ENCODE measurements at regions not wholly inside any gene's neighbourhood (a gene's known extent, or its start where the extent isn't known, plus 50 kb on each side); places are given as distances from the start of the nearest gene placed in this dataset.
"Not testable (repeated sequence)": the region's sequence is repeated elsewhere in the genome, so short reads cannot be mapped to it uniquely, and the experiment has no call there.

DNA sequence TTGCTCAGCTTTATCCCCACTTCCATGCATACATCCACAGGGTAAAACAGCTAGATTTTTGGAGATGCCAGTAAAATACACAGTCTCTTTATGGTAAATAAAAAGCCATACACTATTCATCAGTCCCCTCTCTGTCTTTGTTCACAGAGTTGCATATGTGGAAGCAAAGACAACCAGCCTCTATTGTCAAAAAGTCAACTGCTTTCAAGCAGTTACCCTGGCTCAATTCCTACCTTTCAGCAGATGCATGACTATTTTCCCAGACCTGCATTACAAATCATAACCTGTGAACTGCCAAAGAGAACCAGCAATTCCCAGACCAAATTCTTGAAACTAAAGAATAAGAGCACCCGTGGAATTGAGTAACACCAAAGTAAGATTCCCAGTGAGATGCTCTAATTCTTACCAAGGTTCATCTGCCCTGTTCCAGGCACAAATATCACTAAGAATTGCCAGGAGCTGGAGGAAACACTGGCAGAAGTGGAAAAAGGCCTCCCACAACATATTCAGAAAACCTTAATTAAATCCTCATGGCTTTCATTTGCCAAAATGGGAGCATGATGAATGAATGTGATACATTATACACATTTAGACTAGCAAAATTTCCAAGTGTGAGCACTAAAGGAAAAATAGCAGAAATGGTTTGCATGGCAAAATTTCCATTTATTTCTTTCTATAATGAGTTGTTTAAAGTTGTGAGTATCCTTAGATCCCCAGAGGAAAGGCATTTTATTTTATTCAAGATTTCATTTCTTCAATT, 391.2 kb upstream of the ADGRL3 start:
- no peak for DNase-seq

DNA sequence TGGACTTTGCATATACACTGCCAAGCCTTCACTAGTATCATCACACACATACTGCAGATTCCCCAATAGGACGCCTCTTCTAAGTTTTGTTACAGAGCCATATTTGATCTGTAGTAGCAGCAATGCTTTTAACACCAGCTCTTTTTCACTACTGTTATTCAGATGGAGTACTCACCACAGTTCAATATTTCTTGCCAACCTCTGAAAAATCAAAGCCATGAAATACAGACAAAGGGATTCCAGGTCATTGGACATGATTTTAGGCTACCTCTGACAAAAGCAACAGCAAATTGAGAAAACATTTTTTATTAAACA, 390.7 kb upstream of the ADGRL3 start:
- DNase-seq = no peak

DNA sequence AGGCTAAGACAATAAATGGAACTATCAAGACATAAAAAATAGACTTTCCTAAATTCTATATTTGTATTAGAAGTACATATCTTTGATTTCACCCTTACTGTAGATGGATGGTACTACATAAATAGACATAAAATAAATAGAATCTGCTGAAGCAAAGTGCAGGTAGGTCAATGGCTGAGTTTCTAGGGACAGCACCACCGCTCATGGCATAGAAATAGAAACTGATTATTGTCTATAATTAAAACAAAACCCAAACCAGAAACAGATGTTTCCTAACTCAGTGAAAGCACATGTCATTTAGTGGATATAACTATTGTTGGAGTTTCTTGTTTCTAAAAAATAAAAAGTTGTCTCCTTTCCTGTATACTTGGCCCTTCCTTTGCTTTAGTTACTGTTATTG, 387.3 kb upstream of the ADGRL3 start:
- DNase-seq = no peak

DNA sequence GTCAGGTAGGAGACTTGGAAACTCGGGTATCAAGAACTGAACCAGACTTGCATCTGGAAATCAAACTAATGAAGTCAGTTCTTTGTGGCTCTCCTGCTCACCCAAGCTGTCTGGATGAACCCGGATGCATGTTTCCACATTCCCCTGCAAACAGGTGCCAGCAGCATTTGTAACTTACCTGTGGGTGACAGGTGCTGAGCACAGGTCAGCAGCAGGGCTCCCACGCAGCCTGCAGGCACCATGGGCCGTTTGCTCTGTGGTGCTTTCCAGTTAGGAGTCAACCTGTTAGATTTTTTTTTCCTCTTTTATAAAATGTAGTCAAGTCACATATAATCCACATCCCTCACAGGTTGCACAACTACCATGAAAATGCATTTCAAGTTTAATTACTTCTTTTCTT, 385.6 kb upstream of the ADGRL3 start:
- DNase-seq = no peak

DNA sequence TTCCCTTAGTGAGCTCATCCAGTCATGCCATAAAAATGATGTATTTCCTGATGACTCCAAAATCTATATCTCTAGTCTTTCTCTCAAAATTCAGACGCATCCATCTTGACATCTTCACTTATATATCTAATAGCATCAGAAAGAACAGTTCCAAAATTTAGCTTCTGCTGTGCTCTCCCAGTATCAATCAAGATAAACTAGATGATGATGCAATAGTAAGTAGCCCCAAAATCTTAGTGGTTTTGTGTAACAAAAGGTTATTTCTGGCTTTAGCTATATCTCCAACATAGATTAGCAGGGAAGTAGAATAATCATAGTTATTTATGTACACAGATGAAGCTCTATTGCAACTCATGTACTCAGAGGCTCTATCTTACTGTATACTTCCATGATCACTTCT, 382.5 kb upstream of the ADGRL3 start:
- no peak for DNase-seq

DNA sequence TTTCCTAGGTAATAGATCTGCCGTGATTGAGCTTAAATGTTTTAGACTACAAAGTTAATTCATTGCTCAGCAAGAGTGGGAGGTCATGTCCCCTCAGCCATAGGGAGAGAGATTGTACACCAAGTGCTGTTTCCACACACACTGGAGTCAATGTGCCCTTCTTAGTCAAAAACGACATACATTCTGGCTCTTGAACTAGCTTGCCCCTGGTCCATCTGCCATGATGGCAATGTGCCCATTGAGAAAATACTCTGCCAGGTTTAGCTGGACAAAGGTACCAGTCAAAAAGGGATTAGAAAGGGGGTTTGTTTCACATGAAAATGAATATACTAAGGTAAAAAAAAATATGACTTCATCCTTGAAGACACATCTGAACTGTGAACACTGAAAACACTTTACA, 377.1 kb upstream of the ADGRL3 start:
- no peak for DNase-seq

DNA sequence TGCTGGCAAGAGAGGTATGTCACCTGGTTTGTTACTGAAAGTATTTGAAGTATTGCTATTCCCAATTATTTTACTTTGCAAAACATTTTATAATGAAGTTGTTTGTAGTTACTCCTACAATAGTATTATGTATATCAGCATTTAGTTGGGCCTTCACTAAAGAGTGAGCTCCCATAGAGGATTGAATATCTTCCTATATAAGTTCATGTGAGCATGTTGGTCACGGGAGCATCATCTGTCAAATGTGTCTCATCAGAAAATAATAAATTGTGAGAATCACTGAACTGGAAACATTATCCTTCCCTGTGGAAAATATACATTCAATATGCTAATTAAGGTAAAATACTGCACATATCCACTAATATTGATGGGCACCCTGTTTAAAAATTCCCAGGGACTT, 360.1 kb upstream of the ADGRL3 start:
- DNase-seq = no peak

DNA sequence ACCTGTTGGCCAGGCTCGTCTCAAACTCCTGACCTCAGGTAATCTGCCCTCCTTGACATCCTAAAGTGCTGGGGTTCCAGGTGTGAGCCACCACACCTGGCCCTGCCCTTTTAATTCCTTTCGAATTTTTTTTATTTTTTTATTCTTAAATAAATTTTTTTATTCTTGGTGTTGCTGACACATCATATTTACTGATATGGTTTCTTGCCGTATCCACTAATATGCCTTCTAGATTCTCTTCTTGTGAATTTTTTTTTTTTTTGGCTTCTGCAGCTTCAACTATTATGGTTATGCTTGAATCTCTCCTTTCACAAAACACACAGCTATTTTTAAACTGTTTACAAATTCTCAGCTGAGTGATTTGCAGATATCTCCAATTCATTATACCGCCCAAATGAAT, 353.4 kb upstream of the ADGRL3 start:
- DNase-seq = no peak

DNA sequence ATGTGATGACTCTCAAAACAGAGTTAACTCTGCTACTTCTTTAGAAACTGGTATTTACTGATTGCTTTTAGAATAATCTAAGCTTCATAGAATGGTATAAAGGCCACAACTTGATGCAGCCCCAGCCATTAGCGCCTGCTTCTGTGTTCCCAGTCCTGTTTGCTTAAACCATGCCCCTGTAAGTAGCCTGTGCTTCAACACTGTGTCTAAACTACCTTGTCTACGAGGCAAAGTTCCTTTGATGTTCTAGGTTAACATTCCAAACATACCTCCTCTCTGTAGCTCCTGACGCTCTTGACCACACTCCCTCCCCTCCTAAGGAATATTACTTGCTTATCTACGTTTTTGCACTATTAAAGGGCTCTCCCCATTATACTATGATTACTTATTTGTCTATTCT, 352.5 kb upstream of the ADGRL3 start:
- DNase-seq = no peak

DNA sequence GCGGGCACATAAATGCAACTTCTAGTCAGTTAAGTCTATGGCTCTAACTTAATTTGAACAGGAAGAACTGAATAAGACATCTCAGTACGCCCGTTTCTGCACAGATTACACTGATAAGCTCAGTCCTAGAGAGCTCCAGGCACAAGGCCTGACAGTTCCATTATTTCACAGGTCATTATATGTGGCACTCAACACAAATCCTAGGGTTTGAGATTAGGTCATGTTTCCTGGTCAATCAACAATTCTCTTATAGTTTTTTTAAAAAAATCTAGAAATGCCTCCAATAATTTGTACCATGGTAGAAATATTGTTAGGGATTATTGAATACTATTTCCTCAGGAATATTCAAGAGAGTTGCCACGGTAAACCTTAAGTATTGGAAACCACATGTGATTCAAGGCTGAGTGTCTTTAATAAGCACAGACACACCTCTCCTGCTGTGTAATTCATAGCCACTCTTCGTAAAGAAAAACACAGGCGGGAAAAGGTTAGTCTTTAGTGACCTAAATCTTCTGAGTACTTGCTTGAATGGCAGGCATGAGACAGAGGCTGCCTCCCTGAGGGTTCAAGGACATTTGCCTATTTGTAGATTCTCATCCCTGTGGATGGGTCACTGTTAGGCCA, 342.9 kb upstream of the ADGRL3 start:
- DNase-seq = no peak

DNA sequence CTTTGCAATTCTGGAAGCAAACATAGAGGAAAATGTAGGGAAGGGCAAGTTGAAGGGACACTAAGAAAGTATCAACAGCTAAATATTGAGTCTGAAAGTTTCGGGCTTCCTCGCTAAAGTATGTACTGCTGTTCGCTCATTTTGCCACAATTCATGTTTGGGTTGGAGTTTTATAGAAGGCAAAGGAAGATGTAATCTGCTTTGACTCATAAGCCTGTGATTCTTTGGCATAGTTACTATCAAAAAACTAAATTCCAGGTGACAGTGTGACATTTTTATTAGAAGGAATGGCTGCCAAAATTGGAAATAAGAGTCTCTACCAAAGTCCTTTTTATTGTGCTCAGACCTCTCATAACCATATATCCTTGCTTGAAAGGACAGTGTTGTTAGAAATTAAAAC, 336.7 kb upstream of the ADGRL3 start:
- DNase-seq = no peak

DNA sequence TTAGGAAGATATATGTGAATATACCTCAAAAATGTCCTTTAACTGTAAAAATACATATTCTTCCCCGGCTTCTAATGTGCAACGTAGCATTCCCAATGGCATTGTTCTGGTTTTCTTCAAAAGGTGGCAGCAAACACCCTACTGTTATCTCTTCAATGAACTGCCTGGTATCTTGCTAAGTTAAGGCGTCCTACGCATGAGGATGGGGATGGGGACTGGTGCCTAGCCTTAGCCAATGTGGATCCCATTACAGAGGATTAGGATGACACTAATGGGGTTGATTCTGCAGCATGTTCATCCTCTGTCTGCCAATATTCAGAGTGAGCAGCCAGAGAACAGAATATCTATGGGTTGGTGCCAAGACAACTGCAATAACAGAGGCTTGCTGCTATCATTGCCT, 334.9 kb upstream of the ADGRL3 start:
- no peak for DNase-seq

DNA sequence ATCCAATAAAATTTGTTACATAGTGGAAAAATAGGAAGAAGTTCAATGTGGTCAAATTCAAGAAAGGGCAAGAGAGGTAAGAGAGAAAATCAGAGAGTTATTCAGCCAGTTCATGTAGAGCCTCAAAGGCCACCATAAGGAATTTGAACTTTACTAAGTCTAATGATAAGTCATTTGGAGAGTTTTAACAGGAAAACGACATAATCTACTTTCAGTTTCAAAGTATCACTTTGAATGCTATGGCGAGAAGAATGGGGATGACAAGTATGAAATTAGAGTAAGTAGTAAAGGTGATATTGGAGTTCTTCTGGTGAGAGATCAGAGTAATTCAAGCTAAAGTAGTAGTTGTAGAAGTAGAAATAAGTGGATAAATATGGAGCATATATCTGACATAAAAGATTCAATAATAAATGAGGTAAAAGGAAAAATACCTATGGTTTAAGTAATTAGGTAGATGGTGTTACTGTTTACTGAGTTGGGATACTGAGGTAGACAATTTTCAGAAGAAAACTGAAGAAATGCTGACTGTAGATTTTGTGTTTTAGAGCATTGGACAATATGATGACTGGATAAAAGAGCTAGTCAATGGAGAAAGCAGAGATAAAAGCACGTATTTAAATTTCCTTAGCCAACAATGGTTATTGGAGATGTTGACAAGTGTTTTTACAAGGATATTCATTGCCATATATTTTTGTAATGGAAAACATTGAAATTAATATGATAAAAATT, 331.7 kb upstream of the ADGRL3 start:
- DNase-seq = no peak

DNA sequence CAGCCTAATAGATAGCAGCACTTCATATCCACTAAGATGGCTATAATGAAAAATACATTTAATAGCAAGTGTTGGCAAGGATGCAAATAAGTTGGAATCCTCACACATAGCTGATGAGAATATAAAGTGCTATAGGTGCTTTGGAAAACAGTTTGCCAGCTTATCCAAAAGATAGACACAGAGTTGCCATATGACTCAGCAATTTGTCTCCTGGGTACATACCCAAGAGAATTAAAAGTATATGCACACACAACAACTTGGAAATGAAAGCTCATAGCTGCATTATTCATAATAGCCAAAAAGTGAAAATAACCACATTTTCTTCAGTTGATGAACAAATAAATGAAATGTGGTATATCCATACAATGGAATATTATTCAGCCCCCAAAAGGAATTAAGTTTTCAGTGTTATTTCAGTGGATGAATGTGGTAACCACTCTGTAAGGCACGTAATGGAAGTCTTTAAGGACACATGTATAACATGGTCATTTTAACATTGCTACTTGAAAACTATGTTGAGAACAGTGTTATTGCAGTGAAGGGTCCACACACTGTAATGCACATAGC, 320.9 kb upstream of the ADGRL3 start:
- no peak for DNase-seq

DNA sequence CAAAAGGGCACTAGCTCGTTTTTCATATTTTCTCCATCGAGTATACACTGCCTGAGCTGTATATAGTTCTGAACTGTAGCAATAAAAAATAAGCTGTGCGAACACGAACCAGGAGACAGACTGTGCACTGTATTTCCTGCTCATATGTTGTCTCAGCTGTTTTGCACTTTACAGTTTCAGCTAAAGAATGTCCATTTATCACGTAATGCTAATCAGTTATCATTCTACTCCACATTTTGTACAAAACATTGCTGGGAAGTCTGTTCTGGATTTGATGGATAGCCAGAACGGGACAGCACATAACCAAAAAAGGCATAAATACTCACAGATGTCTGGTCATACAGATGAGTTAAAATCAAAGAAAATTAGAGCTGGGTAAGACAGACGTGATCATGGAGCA, 315.5 kb upstream of the ADGRL3 start:
- no peak for DNase-seq

DNA sequence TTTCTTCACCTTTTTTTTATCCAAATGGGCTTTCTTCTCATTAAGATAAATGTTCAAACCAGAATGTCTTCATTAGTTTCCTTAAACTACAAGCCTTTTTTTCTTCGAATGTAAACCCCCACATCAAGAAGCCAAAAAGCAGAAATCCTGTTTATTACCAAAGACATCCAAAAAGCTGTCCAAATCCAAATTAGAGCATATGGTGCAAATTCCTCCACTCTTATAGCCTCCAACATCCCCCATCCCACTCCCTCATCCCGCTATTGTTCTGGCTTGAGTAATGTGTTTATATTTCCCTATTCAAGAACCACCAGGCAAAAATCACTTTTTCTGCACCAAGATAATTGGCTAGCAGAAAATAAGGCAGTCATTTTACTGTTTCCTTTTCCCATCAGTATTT, 315.1 kb upstream of the ADGRL3 start:
- no peak for DNase-seq

DNA sequence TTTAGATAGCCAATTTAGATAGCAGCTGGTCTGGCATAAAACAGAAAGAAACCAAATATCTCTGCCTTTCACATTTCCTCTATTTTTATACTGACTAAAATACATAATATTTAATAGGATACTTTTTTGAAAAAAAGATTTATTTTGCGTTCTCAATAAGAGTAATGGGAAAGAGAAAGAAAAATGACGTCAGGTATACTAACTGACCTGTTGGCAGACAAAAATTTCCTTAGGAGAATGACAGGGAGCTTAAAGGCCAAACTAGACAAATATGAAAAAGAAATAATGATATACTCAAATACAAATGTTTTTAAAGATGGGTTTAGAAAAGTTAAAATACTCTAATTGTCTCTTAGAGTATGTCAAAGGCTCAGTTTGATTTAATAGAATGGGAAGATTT, 309.4 kb upstream of the ADGRL3 start:
- DNase-seq = no peak

DNA sequence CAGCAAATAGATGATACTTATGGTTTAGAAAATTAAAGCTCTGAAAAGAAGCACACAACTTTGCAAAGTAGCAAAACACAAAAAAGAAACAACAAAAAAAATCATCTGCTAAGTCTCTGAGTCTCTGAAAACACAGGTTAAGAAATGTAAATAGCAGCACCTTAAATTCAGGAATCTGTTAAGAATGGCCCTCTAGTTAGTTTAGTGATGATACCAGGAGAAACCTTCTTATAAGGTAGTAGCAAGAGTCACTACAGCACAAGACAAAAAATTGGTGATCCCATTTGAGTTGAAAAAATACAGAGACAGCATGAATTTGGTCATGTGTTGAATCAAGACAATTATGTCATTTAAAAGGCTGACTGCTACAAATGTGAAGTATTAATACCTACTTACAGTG, 308.2 kb upstream of the ADGRL3 start:
- DNase-seq = no peak

DNA sequence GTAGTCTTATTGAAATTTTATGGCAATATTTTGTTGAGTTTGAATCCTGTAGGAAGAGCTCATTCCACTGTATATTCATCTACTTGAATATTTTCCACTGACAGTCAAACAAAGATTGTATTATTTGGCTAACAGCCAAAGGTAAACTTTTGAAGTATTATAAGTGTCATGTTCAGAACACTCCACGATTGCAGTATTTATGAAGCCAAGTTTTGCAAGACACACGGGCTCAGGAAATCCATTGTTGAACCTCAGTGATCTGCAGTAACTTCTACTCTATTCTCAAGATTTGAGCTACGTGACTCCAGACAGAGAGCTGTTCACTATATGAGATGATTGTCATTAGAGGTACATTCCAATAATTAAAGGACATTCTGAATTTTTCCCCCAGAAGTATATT, 302.7 kb upstream of the ADGRL3 start:
- DNase-seq = no peak

DNA sequence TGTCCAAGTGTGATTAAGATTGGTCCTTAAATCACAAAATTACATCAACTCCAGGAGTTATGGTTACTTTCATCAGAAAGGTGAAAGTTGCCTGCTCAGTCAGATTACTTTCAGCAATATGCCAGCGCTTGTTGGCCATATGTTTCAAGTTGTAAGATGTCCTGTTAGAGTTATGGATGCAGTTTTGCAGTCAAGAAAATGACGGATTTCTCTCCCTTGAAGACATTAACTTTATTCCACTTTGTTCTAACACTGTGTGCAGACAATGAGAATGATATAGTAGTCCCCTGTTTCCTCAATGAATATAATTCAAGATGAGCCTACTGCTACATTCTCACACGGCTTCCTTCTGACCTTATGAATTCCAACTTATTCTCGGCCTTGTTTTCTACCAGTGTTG, 295.0 kb upstream of the ADGRL3 start:
- DNase-seq = no peak

DNA sequence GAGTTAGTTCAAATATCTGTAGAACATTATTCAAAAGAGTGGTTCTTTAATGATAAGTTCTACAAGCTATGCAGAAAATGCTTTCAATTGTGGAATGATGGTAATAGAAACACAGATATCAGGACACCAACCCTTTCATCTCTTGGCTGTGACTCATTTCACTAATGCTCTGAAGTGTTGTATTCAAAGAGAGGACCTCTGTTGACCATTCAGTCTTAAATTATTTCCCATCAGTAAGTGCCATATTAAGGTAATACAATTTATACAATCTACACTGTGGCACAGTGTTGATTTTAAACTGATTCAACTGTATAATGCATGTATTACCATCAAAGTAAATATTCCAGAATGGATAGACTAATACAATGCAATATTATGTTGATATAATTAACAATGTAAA, 289.0 kb upstream of the ADGRL3 start:
- no peak for DNase-seq

DNA sequence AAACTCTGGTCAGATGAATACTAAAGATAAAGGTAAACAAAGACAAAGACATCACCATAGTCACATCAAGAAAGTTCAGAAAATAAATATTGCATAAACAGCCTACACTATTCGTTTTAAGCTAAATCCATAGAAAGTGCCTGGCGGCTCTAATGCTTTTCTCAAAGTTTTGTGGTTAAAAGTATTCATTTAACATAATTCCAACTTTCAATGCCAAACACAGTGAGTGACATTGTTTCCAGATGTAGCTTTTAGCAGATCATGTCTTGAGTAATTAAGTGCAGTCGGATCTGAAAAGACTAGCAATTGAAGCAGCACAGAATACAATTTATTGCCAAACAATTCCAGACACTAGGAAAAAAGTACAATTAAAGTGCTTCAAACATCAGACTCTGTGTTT, 287.1 kb upstream of the ADGRL3 start:
- DNase-seq = no peak

DNA sequence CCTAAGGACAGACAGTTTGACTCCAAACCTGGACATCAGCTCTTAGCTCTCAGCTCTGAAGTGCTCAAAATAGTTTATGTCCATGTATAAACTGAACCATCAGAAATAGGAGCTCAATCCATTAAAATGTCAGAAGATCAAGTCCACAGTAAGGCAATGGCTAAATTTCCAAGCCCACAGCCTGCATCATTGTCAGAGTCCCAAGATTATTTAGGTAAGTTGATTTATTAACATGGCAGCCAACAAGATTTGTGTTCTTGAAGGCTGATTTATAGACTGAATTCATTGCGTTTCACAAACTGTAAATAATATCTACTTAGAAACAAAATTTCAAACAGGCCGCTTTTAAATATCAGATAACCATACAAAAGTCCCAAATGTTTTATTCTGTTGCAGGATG, 286.5 kb upstream of the ADGRL3 start:
- DNase-seq = no peak

DNA sequence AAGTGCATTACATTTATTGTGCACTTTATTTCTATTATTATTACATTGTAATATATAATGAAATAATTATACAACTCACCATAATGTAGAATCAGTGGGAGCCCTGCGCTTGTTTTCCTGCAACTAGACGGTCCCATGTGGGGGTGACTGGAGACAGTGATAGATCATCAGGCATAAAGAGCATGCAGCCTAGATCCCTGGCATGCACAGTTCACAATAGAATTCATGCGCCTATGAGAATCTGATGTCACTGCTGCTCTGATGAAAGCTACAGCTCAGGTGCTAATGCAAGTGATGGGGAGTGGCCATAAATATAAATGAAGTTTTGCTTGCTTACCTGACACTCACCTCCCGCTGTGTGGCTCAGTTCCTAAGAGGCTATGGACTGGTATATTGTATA, 278.4 kb upstream of the ADGRL3 start:
- not testable (repeated sequence) for DNase-seq

Measured in dermis blood vessel endothelial cell (primary cell).